NCI-H510A treated with DMSO at 0.1 percent for 48 hours (cell line): ENCODE measurements at regions not wholly inside any gene's neighbourhood (a gene's known extent, or its start where the extent isn't known, plus 50 kb on each side); places are given as distances from the start of the nearest gene placed in this dataset.

Experiments used
- DNase-seq: peaks from one replicate; lab custom pipeline; 2025; lab: John Stamatoyannopoulos, UW

GRCh38 chr13:107912745-107913144 lies 302.6 kb downstream of the LIG4 start:
- no peak for DNase-seq

- DNase-seq = no peak
Measured at GRCh38 chr13:107907065-107907805, 308.1 kb downstream of the LIG4 start.

- DNase-seq = no peak
Measured at GRCh38 chr13:107906131-107906530, 309.2 kb downstream of the LIG4 start.

GRCh38 chr13:107901996-107902562 lies 313.3 kb downstream of the LIG4 start:
- no peak for DNase-seq

- no peak for DNase-seq
Measured at GRCh38 chr13:107901230-107901629, 314.1 kb downstream of the LIG4 start.

- DNase-seq = no peak
Measured at GRCh38 chr13:107900775-107901174, 314.6 kb downstream of the LIG4 start.

GRCh38 chr13:107886118-107886517 lies 329.2 kb downstream of the LIG4 start:
- DNase-seq = no peak

GRCh38 chr13:107884564-107884963 lies 330.8 kb downstream of the LIG4 start:
- no peak for DNase-seq

- DNase-seq = no peak
Measured at GRCh38 chr13:107883561-107884175, 331.7 kb downstream of the LIG4 start.

GRCh38 chr13:107882708-107883560 lies 332.4 kb downstream of the LIG4 start:
- no peak for DNase-seq

GRCh38 chr13:107881362-107881761 lies 334.0 kb downstream of the LIG4 start:
- DNase-seq = no peak

- DNase-seq = no peak
Measured at GRCh38 chr13:107874456-107874855, 340.9 kb downstream of the LIG4 start.

GRCh38 chr13:107873926-107874325 lies 341.4 kb downstream of the LIG4 start:
- no peak for DNase-seq

- no peak for DNase-seq
Measured at GRCh38 chr13:107870400-107870799, 344.9 kb downstream of the LIG4 start.

- peak; percentile 59 for DNase-seq
Measured at GRCh38 chr13:107867701-107868661, 347.4 kb downstream of the LIG4 start.

- peak; percentile 71 for DNase-seq
Measured at GRCh38 chr13:107866941-107867623, 348.3 kb downstream of the LIG4 start.

- DNase-seq = peak; percentile 71
Measured at GRCh38 chr13:107866032-107866940, 349.1 kb downstream of the LIG4 start.

GRCh38 chr13:107865643-107866031 lies 349.7 kb downstream of the LIG4 start:
- DNase-seq = no peak

GRCh38 chr13:107865318-107865575 lies 350.1 kb downstream of the LIG4 start:
- DNase-seq = no peak
